ENCODE measurements at regions not wholly inside any gene's neighbourhood (a gene's known extent, or its start where the extent isn't known, plus 50 kb on each side); places are given as distances from the start of the nearest gene placed in this dataset.

DNA sequence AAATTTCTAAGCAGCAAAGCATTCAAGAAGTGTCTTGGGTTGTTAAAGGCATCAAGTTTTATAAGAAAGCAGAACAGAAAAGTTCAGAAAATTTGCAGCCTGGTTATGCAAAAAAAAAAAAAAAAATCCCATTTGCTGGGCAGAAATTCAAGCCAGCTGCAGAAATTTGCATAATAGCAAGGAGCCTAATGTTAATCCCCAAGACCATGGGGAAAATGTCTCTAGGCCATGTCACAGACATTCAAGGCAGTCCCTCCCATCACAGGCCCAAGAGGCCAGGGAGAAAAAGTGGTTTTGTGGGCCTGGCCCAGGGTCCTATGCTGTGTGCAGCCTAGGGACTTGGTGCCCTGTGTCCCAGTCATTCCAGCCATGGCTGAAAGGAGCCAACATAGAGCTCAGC lies 269.0 kb upstream of the SLC39A10 start:
- no peak for TF ChIP-seq CTCF (tag by site-specific recombination; IDR thresholded peaks at IDR 0.05)
- no peak for TF ChIP-seq KLF10 (tag by site-specific recombination; IDR thresholded peaks at IDR 0.05)
- TF ChIP-seq, protein P1, sequence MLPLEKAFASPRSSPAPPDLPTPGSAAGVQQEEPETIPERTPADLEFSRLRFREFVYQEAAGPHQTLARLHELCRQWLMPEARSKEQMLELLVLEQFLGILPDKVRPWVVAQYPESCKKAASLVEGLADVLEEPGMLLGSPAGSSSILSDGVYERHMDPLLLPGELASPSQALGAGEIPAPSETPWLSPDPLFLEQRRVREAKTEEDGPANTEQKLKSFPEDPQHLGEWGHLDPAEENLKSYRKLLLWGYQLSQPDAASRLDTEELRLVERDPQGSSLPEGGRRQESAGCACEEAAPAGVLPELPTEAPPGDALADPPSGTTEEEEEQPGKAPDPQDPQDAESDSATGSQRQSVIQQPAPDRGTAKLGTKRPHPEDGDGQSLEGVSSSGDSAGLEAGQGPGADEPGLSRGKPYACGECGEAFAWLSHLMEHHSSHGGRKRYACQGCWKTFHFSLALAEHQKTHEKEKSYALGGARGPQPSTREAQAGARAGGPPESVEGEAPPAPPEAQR (tag by site-specific recombination; IDR thresholded peaks at IDR 0.05): no peak
